NCI-H446 (cell line): ENCODE measurements at regions not wholly inside any gene's neighbourhood (a gene's known extent, or its start where the extent isn't known, plus 50 kb on each side); places are given as distances from the start of the nearest gene placed in this dataset.

Experiments
- DNase-seq, 2 experiments: peaks; one replicate each; lab custom pipeline; 2025; lab: John Stamatoyannopoulos, UW

DNA sequence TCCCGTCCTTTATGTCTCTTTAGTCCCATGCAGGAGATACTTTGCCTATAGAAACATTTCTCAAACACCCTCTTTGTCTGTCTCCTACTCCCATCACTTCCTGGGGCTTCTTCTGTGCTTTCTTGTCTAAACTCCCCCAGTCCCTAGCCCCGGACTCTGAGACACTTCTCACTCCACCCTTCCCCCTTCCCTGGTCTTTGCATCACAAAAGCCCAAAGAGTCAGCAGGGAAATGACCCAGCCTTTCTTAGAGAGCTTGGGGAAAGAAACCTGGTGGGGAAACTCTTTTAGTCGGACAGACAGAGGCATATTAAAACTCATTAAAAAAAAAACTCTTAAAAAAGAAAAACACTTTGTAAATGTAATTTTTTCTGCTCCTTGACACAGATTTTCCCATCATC is 211.2 kb downstream of the TJP1 start:
- no peak for DNase-seq

DNA sequence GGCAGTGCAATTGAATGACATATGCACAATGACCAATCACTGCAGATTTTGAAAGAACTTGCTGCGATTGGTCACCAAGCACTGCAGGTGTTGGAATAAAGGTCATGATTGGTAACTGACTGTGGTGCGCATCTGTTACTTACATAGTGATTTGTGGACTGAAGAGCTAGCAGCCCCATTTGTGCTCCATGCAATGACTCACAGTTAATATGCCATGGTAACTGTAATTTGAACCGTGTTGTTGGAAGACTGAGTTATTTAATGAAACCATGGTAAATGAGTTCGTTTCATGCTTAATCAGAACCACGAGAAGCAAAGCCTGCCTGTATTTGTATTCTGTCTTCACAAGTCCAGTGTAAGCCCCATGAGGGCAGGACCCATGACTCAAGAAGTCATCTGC is 220.5 kb downstream of the TJP1 start:
- no peak for DNase-seq

DNA sequence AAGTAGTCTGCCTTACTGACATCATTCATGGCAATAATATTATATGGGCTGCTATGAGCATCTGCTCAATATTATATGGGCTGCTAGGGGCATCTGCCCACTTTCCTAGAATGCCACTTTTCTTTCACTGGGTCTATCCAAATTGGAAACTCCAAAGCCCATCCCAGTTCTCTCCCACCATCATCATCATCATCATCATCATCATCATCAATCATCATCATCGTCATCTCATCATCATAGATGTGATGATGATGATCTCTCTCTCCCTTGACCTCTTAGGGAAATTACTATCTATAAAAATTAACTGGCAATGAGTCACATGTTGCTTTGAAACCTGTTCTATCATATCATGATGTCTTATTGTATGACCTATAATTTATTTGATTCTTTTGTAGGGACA is 222.0 kb downstream of the TJP1 start:
- no peak for DNase-seq

DNA sequence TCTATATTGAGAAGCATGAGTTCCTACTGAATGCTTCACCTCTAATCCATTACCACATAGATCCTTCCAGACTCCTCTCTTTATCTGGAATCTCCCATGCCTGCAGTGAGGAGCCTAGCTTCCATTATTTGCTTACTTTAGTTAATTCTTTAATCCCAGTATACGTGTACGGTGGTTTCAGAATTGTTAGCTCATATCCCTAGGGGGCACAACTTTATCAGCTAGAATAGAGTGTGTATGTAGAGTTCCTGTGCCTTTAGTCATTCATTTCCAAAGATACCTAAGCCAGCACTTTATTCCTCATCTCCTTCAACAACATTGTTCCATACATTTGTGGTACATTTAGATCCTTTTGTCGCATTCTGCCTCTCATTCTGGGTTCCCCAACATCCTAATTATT is 226.0 kb downstream of the TJP1 start:
- no peak for DNase-seq

DNA sequence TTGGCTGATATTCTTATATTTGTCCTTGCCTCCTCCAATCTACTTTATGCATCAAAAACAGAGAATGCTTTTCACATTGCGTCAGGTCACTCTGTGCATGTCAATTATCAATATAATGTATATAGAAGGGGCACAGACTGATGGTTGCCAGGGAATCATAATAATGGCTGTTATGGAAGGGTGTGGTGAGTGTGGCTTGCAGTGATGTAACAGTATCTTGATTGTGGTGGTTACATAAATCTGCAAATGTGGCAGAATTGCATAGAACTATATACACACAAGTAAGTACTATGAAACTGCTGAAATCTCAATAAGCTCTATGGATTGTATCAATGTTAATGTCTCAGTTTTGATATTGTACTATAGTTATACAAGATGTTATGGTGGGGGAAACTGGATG is 228.6 kb downstream of the TJP1 start:
- DNase-seq, result no peak

DNA sequence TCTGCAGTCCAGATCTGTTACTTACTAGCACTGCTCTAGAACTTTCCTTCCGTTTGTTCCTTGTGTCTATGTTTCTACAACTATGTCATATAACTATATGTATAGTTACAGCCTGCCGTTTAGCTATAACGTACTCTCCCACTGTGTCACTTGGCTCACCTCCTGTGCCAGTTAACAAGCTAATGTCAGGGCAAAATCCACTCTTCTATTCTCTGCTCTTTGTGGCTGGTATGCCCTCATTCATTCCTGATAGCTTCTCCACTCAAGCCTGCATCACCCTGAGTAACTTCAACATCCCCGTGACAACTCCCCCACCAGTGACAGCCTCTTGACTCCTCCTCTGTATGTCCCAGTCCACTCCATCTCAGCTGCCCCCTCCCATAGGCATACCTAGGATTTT is 229.2 kb downstream of the TJP1 start:
- no peak for DNase-seq

DNA sequence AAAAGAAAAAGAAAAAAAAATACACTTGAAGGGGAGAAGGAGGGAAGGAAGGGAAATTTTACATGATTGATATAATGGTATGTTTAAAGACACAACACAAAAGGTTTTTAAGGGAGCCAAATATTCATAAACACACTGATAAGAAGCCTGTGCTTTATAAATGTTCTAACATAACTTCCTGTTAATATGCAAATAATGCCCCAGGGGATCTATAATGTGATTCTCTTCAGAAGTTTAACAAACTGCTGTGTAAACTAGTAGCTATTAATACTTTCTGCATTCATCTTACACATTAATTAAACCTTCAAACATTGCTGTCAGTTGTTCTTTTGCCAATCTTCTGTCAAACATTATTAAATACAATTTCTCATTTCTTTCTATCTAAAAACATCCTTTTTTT is 231.6 kb downstream of the TJP1 start:
- no peak for DNase-seq

DNA sequence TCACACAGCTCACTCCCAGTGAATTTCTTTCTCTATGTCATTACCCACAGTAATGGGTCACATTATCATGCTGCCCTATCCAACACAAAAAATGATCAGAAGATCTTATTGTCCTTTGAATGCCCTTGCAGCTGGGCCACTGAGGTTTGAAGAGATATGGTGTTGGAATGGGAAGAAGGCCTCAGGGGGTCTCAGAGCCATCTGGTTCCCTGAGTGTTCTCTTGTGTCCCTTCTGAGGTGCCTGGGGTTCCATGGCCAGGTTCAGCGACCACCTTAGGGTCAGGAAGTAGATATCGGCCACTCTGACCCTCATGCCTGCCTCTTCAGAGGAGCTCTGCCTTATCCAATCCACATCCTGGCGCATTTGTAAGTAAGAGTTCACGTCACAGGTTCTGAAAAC is 232.3 kb downstream of the TJP1 start:
- DNase-seq, result no peak

DNA sequence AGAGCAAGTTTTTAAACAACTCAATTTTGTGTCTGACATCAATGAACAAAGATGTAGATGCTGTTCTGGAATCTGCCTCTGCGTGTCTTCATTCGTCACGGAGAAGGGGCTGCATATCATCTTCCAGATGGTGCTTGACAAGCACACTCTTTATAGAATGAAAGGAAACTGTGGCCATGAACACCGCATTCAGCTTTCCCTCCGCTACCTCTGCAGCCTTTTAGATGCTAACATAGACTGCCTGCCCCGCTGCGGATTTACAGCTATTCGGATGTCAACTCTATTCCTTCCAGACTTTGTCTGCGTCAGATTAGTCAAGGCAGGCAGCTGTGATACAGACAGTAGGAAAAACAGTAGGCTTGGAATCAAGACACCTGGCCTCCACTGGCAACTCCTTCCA is 232.9 kb downstream of the TJP1 start:
- DNase-seq, result no peak

DNA sequence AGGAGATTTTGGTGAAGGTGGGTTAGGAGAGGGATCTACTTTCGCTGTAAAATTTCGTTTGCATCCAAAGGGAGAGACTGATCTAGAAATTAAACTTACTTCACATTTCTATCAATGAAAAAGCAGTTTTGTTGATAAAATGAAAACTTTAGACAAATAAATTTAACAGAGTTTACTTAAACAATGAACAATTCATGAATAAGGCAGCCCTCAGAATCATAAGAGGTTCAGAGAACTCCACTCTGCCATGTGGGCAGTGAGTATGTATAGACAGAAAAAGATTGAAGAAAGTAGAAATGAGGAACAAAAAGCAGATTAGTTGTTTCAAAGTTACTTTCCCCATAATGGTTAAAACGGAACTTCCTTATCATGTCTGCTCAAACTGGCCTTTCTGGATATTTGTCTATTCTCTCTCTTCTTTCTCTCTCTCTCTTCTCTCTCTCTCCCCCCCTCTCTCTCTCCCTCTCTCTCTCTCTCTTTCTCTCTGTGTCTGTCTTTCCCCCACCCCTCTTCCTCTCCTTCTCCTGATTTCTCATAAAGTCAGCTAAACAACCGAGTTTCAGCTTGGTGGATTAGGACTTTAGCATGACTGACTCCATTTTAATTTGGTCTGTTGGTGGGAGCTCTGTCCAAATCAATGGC is 248.9 kb downstream of the TJP1 start:
- no peak for DNase-seq

DNA sequence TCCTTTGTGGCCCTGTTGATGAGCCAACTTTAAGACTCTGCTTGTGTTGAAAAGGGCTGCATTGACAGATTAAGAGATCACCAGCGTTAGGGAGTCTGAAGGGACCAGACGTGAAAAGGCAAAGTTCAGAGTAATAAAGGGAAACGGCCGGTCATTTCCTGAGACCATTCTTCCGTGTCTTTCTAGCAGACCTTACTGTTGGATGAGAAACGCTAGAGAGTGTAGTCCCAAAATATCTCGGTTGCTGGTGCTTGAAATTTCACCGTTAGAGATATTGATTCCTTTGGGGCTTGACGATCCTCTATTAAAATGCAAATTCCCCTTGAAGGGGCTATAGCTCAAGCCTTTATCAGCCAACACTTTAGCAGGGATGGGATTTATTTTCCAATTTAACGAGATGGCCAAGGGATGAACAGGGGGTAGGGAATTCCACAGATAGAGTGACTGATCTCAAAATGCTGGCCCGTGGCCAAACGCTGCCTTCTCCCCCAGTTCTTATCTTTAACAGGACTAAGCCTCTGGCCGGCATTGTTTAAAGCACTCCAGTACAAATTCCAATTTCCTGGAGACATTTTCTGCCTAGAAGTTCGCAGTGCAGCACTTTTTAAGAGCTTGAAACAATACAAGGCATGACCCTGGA is 250.4 kb downstream of the TJP1 start:
- no peak for DNase-seq

DNA sequence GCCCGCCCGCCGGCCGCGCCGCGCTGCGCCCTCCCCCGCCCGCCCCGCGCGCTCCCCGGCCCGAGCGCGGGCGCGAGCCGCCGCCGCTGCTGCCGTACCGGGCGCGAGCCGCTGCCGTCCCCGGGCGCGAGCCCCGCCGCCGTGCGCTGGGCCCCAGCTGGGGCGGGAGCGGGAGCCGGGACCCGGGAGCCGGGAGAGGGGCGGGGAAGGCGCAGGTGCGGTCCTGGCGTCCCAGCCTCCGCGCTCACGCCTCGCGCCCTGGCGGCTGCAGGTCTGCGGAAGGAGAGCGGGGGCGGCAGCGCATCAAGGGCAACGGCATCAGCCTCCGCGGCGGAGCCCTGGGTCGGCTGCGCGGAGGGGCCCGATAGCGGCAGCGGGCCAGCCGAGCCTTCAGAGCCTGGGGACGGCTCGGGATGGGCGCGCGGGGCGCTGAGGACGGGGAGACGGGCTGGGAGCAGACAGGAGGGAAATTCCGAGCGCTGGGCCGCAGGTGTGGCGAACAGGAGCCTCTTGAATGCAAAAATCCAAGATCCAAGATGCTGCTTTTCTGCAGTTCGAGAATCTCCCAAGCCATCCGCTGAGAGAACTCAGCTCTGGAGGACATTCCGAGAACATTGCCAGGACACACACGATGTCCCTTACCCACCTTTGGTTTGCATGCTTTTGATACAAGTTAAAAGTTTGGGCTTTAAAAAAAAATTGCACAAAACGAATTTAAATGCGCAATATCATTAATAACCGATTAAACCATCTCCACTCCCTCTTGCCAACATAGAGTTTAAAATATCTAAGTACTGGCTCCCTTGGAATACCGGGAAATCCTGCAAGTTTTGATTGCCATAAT is 251.1 kb downstream of the TJP1 start:
- no peak for DNase-seq

DNA sequence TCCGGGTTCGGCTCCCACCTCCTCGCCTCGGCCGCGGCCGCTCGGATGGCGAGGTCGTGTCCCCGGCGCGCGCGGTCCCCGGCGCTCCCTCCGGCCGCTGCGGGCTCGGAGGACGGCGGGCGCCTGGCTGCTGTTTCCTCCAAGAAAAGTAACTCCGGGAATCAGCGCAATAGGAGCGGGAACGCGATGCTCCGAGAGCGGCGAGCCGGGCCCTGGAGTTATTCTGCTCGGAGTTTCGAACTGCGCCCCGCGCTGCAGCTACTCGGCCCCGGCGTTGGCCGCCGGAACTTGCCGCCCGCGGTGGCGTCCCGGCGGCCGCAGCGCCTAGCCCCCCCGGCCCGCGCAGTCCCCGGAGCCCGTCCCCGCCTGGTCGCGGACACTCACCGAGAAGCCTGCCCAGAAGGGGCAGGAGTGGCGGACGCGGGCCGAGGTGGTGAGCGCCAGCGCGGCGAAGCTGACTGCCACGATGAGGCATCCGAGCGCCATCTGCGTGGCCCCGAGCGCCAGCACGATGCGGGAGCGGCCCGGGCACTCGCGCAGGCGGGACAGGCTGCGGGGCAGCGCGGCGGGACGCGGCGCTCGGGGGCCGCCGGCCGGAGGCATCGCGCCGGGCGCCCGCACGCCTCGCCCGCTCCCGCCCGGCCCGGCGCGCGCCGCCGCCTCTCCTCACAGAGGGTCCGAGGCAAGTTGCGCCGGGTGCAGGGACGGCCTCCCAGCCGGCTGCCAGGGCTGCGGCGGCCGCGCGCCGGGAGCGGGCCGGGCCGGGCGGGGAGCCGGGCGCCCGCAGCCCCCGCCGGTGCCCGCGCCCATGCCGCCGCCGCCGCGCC is 251.9 kb downstream of the TJP1 start:
- DNase-seq, result no peak

DNA sequence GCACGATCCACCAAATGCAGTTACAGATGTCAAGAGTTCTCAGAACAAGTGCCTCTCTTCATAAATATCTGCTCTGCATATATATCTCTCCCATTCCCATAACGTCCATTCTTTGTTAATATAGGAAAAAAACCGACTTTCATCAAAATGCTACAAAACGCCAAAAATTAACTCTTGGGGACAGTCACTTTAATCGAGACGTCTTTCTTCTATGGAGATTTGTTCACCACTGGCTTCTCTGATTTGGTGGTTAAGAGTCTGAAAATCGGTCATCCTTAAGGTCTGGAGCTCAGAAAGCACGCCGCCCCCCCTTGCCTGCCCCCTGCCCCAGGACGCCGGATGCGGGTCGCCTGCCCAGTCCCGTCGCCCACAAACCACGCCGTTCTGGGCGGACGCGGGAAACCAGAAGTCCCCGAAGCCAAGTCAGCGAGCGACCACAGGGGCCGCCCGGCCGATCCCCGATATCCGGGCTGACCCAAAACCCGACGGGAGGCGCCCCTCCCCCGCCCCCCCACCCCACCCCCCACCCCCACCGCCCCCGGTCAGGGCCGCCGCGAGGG is 252.7 kb downstream of the TJP1 start:
- no peak for DNase-seq

DNA sequence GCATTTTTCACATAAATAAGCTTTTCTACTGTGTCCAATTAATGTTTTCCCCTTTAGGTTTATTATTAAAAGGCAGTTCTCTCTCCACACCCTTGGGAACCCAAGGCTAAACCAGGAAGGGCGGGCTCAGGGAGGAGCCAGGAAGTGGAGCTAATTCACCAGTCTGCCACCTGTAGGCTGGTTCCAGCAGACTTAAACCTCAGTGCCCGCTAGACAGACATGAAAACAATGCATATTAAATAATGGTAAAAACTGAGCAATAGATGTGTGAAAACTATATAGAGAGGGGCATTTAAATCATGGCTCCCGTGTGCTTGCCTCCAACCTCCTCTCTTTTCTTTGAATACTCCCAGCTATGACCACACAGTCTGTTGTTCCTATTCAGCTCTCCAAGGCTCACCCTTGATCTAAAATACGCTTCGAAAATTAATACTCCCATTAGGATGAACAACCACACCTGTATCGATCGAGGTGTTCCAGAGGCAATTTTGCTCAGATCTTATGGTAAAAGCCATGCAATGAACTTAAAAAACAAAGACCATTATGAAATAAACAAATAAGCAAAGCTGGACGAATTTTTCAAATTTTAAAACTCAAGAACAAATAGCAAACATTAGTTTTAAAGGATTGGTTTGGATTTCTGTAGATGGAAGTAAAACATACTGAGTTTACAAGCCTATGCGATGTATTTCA is 253.3 kb downstream of the TJP1 start:
- DNase-seq, result no peak

DNA sequence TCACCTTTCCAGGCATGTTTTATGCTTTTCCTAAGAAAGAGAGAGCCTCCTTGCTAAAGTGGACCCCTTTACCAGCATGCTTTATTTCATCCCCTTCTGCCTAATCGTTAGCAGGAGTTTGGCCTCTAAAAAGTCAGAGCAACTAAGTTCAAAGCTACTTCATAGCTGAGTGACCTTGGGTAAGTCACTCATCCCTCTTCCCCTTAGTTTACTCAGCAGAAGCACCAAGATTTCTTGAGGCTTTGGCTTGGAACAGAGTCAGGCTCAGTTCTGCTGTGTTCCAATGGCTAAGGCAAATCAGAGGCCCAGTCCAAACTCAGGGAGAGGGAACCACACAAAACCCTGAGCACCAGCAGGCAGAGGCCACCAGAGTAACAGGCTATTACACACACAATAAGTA is 254.9 kb downstream of the TJP1 start:
- no peak for DNase-seq

DNA sequence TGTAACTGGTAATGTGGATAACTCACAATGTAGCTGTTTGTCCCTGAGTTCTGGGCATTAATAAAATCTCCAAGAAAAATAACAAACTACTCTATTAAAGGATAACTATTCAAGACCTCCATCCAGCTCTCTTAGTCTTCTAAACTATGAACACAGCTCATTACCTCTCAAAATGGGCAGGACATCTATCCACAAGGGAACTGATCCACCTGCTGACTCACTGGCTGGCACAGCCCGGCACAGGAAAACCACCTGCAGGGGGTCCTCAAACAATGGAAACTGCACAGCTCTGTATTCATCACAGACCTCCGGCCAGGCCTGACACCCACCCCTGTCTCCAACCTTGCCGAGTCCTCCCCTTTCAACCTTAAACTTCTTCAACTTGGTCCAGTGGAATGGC is 255.4 kb downstream of the TJP1 start:
- no peak for DNase-seq

DNA sequence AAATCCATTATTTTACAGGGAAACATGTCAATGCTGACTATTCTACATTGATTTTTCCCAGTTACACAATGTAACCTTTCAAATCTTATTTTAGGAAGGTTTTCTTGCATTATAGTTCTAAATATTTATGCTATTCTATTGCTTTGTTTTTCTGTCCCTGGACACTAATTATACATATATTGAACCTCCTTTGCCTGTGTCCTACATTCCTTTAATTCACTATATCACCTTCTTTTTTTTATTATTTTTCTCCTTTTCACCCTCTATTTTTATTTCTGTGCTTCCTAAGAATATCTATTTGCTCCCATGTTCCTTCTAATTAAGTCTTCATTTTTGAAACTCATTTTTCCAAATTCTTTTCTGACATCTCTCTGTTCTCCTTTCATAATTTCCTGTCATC is 259.2 kb downstream of the TJP1 start:
- DNase-seq, result no peak

DNA sequence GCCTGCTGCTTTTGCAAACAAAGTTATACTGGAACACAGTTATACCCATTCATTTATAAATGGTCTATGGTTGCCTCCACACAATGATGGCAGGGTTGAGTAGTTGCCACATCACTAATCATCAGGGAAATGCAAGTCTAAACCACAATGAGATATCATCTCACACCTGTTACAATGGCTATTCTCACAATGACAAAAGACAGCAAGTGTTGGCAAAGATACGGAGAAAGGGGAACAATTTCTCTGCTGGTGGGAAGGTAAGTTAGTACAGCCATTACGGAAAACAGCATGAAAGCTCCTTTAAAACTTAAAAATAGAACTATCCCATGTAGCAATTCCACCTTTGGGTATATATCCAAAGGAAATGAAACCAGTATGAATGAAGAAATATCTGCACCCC is 261.4 kb downstream of the TJP1 start:
- DNase-seq, result no peak

DNA sequence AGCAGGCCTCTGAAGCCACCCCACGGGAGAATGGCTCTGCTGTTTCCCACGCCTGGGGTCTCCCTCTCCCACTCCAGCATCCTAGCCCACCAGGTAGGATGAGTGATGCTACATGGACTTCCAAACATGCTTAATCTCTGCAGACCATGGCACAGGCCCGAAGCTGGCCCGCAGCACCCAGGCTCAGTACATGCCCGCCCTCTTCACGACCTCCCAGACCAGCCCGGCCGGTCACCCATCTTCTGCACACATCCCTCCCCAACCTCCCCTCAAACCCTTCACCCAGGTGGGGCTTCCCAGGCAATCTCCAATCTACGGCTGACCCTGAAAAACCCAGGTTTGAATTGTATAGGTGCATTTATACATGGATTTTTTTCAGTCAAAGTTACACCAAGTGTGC is 264.0 kb downstream of the TJP1 start:
- DNase-seq, result no peak

DNA sequence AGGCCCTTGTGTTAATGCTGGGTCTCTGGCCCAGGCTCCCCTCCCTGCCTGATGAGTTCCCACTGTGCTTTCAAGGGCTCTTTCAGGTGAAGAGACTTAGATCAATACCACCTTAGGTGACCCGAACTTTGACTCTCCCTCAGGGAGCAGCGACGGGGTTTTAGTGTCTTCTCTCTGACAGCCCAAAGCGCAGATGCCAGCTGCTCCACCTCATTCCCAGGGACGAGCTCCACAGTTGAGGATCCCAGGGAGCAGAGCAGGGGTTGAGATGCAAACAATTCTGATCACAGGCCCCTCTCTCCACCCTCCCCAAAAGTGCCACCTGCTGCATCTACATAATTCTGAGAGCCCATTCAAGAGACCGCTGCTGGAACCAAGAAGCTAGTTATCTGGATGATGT is 265.1 kb downstream of the TJP1 start:
- DNase-seq, result no peak

DNA sequence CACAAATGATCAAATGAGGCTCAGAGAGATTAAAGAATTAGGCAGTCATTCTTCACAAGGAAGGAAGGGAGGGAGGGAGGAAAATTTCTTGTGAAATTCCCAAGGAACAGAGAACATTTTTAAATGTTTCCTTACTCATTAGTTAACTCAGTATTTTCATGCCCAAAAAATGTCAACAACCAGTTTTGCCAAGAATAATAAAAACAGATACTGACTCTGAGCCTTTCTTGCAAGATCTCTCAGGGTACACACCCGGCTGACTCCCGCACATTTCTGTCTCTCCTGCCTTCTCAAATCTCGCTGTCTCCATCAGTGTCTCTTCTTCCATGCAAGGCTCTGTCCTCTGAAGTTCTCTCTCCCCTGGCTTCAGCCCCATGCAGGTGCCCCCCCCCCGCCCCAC is 265.9 kb downstream of the TJP1 start:
- no peak for DNase-seq
